Activated CD4-positive, alpha-beta T cell treated with anti-CD3 and anti-CD28 coated beads, Interleukin-2, Interleukin-6, amounts not matched to agents 100 ng/mL and 50 ng/mL, durations not matched to agents 16 hours and 8 hours (primary cell): ENCODE measurements at regions not wholly inside any gene's neighbourhood (a gene's known extent, or its start where the extent isn't known, plus 50 kb on each side); places are given as distances from the start of the nearest gene placed in this dataset.
A peak's percentile ranks its signal among the peaks of the same experiment; 100 is the strongest.

Experiments used
- DNase-seq: peaks from one replicate; pipeline ENCODE4 v3.0.0-alpha.2; 2020

- no peak for DNase-seq
These were observed 394.6 kb downstream of the PREX1 start for GRCh38 chr20:48433178-48433577.

- DNase-seq, result no peak
These were observed 395.3 kb downstream of the PREX1 start for GRCh38 chr20:48432494-48432832.

- no peak for DNase-seq
These were observed 395.9 kb downstream of the PREX1 start for GRCh38 chr20:48431653-48432493.

- no peak for DNase-seq
These were observed 401.2 kb downstream of the PREX1 start for GRCh38 chr20:48426630-48427029.

GRCh38 chr20:48425817-48426612, 401.8 kb downstream of the PREX1 start:
- no peak for DNase-seq

- DNase-seq, result no peak
These were observed 402.5 kb downstream of the PREX1 start for GRCh38 chr20:48425321-48425720.

GRCh38 chr20:48422242-48422960, 405.4 kb downstream of the PREX1 start:
- no peak for DNase-seq

GRCh38 chr20:48421547-48421946, 406.3 kb downstream of the PREX1 start:
- no peak for DNase-seq

- no peak for DNase-seq
These were observed 407.6 kb downstream of the PREX1 start for GRCh38 chr20:48420176-48420575.

- no peak for DNase-seq
These were observed 408.6 kb downstream of the PREX1 start for GRCh38 chr20:48419173-48419572.

- DNase-seq, result peak; percentile 10
These were observed 411.8 kb downstream of the PREX1 start for GRCh38 chr20:48416002-48416401.

- DNase-seq, result no peak
These were observed 413.0 kb downstream of the PREX1 start for GRCh38 chr20:48414786-48415185.

GRCh38 chr20:48411919-48412522, 415.8 kb downstream of the PREX1 start:
- no peak for DNase-seq

- no peak for DNase-seq
These were observed 416.6 kb downstream of the PREX1 start for GRCh38 chr20:48411245-48411644.

GRCh38 chr20:48409055-48409615, 418.7 kb downstream of the PREX1 start:
- no peak for DNase-seq

GRCh38 chr20:48407710-48408109, 420.1 kb downstream of the PREX1 start:
- no peak for DNase-seq

- no peak for DNase-seq
These were observed 420.9 kb downstream of the PREX1 start for GRCh38 chr20:48406912-48407340.

GRCh38 chr20:48406498-48406897, 421.3 kb downstream of the PREX1 start:
- DNase-seq, result peak; percentile 27

GRCh38 chr20:48405909-48406308, 421.9 kb downstream of the PREX1 start:
- DNase-seq, result no peak

GRCh38 chr20:48404598-48404997, 423.2 kb downstream of the PREX1 start:
- DNase-seq, result no peak

GRCh38 chr20:48403167-48403761, 424.5 kb downstream of the PREX1 start:
- DNase-seq, result no peak

- DNase-seq, result no peak
These were observed 426.4 kb downstream of the PREX1 start for GRCh38 chr20:48401359-48401758.
